NB4 (cell line): ENCODE measurements at regions not wholly inside any gene's neighbourhood (a gene's known extent, or its start where the extent isn't known, plus 50 kb on each side); places are given as distances from the start of the nearest gene placed in this dataset.

Experiments used
- DNase-seq: peaks from one replicate; pipeline ENCODE4 v3.0.0; 2010; ENCODE audit warnings: low read depth
- H3K4me3 ChIP-seq: one replicate; pipeline ENCODE4 v1.5.1; 2011; ENCODE audit warnings: mild to moderate bottlenecking, low read depth, low read length, moderate library complexity
- CTCF ChIP-seq: IDR thresholded peaks from one replicate; pipeline ENCODE4 v1.5.1; 2012; ENCODE audit warnings: low read depth, low read length
- MAX ChIP-seq: IDR thresholded peaks from 2 replicates; pipeline ENCODE4 v1.6.1; 2011; ENCODE audit warnings: low read depth, low read length
- MYC ChIP-seq: IDR thresholded peaks from 2 replicates; pipeline ENCODE4 v1.6.1; 2011; ENCODE audit warnings: low read depth, low read length
- POLR2A ChIP-seq: IDR thresholded peaks from 2 replicates; pipeline ENCODE4 v1.6.1; 2011; ENCODE audit warnings: mild to moderate bottlenecking; ENCODE audit not compliant: insufficient read length; ENCODE audit errors: extremely low read depth

- H3K4me3 ChIP-seq: no peak overlapping the region
- TF ChIP-seq MYC (no peak), POLR2A (no peak), MAX (no peak), CTCF (no peak)
- DNase-seq: no peak
These were observed 200.9 kb upstream of the MID1 start for GRCh38 chrX:10821293-10821692.

- no peak for DNase-seq
- no peak for TF ChIP-seq MAX
- no peak for TF ChIP-seq MYC
- TF ChIP-seq CTCF: no peak
- TF ChIP-seq POLR2A: no peak
- no peak overlapping the region for H3K4me3 ChIP-seq
These were observed 207.7 kb upstream of the MID1 start for GRCh38 chrX:10828036-10828435.

GRCh38 chrX:10828640-10829039 lies 208.3 kb upstream of the MID1 start:
- DNase-seq: no peak
- TF ChIP-seq POLR2A: no peak
- no peak for TF ChIP-seq CTCF
- TF ChIP-seq MAX: no peak
- no peak for TF ChIP-seq MYC
- H3K4me3 ChIP-seq: no peak overlapping the region

- no peak overlapping the region for H3K4me3 ChIP-seq
- DNase-seq: no peak
- TF ChIP-seq CTCF (no peak), MYC (no peak), MAX (no peak), POLR2A (no peak)
These were observed 211.5 kb upstream of the MID1 start for GRCh38 chrX:10831716-10832502.

GRCh38 chrX:10833299-10834169 lies 213.1 kb upstream of the MID1 start:
- H3K4me3 ChIP-seq: no peak overlapping the region
- DNase-seq: peak; percentile 0
- TF ChIP-seq MAX (no peak), POLR2A (no peak), MYC (no peak), CTCF (no peak)
